Hematopoietic multipotent progenitor cell treated with erythropoietin and hydrocortisone succinate and interleukin-3 and kit ligand, for 8 days (in vitro differentiated cells): ENCODE measurements at regions not wholly inside any gene's neighbourhood (a gene's known extent, or its start where the extent isn't known, plus 50 kb on each side); places are given as distances from the start of the nearest gene placed in this dataset.

Experiments used
- DNase-seq: peaks from one replicate; pipeline ENCODE4 v3.0.0-alpha.2; 2015

DNA sequence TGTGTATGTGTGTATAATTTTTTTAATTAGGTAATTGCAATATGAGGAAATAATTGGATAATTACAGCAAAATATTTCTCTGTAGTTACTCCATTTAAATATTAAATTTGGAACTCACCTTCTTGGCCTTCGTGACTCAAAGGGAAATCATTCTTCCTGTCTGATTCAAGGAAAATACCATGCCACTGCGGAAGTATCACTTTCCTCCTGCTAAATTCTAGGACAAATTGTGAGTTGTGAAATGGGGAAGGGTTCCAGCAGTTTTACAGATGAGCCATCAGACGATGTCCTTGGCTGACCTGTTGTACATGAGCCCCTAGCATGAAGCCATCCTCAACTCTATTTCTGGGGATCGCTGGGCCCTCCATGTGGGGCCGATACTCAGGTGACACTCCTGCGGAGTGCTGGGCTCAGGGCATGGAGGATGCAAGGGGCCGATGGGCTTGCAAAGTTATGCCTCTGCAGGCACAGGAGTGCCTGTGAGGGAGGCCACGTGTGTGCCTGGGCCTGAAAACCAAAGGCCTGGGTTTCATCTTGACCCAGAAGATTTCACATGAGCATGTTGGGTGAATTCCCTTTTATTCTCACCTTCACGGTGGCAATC, 179.6 kb upstream of the TCERG1L start:
- DNase-seq, result no peak

DNA sequence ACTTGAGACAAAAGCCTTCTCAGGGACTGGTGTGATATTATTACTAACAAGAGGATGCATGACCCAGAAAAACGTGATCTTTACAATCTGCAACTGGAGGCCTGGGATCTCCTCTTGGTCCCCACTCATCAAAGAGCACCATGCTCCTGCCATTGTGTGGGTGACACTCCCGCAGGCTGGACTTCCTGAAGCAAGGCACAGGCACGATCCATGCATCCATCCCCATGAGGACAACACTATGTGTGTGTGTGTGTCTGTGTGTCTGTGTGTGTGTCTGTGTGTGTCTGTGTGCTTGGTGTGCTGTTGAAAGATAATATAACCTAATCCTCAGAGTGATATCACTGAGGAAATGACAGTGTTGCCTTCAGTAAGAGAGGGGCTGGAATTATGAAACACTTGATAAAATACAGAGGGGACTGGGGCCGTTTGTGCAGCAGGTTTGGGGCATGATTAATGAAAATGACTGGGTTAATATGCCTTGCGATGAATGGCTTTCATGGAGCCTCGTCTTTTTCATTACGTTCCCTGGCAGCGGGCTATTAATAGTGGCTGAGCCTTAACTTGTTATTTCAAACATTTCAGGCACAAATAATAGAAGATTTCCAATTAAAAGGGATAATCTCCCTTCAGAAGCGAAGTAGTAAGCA, 180.8 kb upstream of the TCERG1L start:
- DNase-seq, result no peak

DNA sequence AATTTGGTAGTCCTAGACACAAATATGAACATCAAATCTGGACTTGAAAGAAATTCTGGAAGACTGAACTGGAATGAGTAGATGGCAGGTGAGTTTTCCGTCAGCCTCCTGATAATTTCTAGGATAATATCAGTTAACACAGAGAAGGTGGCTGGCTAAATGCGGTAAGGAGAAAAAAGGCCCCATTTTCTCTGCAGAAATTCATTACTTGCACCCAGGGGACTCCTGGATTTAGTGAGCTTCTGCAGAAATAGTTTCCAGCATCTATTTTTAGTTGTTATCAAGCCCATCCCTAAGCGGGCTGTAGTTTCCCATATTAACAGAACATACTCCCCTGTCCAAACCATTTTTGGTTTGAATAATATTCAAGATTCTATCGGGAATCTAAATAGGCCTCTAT, 181.9 kb upstream of the TCERG1L start:
- DNase-seq, result no peak

GRCh38 chr10:131494451-131494850, 182.9 kb upstream of the TCERG1L start:
- DNase-seq, result no peak

GRCh38 chr10:131495224-131495623, 183.7 kb upstream of the TCERG1L start:
- no peak for DNase-seq

DNA sequence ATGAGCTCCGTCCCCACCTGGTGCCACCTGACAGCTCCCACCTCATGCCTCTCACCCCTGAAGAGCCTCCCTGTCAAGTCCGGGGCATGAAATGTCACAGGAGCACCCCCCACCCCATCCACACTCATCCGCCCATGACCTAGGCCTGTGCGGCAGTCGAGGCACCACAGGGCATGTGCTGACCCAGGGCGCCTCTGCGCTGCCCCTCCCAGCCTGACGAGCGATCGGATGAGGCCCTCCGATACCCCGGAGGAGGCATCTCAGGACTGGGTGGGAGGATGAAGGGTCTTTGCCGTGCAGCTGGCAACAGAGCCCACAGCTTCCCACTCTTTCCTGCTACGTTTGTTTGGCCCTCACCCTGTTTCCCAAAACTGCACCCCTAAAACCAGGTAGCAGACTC, 184.4 kb upstream of the TCERG1L start:
- DNase-seq, result no peak

- DNase-seq, result no peak
These were observed 185.0 kb upstream of the TCERG1L start for GRCh38 chr10:131496351-131497052.

GRCh38 chr10:131499566-131499965, 188.0 kb upstream of the TCERG1L start:
- no peak for DNase-seq

- no peak for DNase-seq
These were observed 188.7 kb upstream of the TCERG1L start for GRCh38 chr10:131500181-131500580.

DNA sequence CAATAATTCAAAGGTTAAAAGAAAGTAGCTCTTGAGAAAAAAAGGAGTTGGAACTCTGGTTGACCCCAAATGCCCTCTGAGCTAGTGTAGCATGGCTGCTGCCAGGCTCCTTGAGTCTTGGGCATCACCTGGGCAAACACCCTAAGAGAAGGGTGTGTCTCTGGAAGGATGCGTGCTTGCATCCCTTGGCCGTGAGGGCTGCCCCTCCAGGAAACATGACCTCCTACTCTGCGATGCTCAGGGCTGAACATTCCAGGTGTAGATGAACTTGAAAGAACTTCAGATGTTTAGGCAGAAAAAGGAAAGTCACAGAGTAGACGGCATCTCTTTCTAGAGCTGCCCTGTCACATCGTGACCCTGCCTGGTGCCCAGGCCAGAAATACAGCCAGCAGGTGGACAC, 189.4 kb upstream of the TCERG1L start:
- no peak for DNase-seq

- DNase-seq, result no peak
These were observed 192.5 kb upstream of the TCERG1L start for GRCh38 chr10:131503992-131504391.

GRCh38 chr10:131511391-131511790, 199.9 kb upstream of the TCERG1L start:
- no peak for DNase-seq

GRCh38 chr10:131512852-131513251, 201.3 kb upstream of the TCERG1L start:
- DNase-seq, result no peak

DNA sequence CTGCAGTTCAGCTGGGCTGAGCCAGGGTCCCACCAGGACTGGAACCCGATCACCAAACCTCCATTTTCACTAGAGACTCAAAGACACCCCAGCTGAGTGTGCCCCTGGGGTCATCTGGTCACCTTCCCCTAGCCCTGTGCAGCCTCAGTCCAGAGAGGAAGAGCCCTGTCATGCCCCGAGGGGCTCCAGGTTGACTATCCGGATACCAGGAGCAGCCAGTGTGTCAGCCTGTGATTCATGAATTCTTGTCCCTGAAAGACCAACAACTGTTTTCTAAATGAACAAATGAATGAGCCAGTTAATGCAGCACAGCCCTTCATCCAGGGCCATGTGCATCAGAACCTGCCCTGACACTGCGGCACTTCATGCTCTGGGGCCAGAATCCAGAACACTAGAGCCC, 201.9 kb upstream of the TCERG1L start:
- no peak for DNase-seq

- no peak for DNase-seq
These were observed 202.4 kb upstream of the TCERG1L start for GRCh38 chr10:131513901-131514300.

DNA sequence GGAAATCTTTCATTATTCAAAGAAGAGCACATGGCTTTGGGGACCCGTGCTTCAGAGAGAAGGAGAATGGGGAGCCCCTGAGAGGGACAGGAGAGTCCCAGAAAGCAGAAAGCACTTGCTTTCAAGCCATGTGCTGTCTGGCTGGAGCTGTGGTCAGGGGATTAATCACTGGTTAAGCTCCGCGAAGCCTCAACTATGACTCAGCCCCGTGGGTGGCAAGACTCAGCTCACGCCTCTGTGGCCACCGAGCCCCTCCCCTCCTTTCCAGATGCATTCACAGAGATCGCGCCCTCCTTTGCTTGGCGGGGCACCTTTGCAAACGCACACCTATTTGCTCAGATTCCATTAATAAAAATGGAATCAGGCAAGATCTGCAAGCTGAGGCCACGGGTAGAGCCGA, 202.9 kb upstream of the TCERG1L start:
- DNase-seq, result no peak

- DNase-seq, result no peak
These were observed 204.8 kb upstream of the TCERG1L start for GRCh38 chr10:131516285-131516684.

- DNase-seq, result no peak
These were observed 206.3 kb upstream of the TCERG1L start for GRCh38 chr10:131517781-131518180.

DNA sequence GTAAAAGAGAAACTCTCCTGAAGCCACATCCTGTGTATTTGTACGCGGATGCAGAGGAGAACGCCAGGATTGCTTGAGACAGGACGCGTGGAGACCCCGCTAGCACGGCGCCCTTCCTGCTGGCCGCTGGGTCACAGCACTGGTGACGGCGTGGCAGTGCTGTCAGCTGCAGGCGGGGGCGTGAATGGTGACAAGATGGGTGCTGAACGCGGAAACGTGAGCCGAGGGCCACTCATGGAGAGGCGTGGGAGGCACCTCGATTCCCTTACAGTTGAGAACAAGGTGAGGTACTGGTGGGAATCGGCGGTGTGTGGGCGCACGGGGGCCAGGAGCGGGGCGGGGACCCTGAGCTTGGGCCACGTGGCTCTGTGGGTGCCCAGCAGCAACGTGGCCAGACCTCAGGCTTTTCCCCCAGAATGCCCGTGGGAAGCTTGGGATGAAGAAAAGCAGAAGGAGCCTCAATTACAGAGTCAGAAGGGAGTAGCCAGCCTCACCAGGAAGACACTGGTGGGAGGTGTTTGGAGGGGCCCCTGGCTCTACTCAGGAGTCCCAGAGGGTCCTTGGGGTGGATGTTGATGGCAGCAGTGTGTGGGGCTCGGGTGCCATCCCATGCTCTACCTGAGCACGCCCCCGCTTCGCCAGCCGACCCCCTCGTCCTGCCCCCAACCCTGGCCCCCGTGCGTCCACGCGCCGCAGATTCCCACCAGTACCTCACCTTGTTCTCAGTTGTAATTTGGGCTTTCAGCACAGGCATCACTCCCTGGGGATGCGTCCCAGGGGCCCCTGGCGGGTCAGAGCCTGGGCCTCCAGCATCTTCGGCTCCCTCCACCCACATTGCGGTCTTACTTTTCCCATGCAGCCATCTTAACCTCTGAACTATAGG, 208.4 kb upstream of the TCERG1L start:
- no peak for DNase-seq

DNA sequence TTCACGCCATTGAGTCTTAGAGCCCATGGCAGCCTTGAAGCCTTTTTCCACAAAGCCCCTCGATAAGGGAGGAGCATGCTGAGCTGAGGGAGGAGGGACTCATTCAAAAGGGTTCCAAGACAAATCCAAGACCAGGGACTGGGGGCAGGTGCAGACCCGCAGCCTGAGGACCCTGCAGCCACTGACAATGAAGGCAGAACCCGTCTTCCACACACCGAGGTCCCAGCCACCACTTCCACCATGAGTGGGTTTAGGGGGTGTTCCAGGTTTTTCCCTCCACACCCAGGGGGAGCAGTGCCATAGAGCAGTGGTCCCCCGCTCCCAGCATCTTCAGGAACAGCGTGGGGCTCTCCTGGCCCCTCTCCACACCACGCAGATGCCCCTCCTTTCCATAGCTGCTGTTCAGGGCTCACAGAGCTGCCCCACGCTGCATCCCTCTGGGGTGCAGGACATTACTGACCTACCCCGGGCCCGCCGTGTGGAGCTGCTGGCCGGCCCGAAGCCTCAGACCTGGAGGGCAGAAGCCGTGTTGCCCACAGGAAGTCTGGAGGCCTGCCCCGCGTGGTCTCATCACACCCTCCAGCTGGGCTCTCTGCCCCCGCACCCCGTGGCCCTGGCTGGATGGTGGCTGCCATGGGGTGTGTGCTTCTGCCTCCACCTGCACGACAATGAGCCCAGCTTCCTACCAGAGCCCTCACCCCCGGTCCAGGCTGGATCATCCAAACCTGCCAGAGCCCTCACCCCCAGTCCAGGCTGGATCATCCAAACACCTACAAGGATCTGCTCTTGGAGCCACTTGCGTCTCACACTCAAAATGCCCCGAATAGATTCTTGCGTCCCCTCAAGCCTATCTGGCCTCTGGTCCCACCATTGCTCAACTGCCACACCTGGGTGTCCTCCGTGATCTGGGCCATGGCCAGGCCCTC, 220.0 kb upstream of the TCERG1L start:
- DNase-seq, result no peak

DNA sequence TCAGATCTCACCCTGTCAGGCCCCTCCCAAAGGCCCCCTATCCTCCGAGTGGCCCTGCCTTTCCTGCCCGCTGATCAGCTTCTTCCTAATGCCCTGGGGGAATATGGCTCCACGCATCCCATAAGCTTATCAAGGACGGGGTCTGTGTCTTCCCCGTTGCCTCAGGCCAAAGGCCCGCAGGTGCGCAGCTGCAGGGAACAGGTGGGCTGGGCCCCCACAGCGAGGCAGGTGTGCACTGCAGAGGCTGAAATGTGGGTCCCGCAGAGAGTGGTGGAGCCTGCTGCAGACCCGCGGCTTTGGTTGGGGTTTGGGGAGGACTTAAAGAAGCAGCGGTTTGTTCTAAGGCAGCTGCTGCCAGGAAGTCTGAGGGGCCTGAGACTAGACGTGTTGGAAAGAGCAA, 220.8 kb upstream of the TCERG1L start:
- no peak for DNase-seq

GRCh38 chr10:131532745-131533341, 221.3 kb upstream of the TCERG1L start:
- DNase-seq, result no peak
